OCI-LY7 (cell line): ENCODE measurements at regions not wholly inside any gene's neighbourhood (a gene's known extent, or its start where the extent isn't known, plus 50 kb on each side); places are given as distances from the start of the nearest gene placed in this dataset.

ENCODE experiments used
- CTCF ChIP-seq: fragments of 200-600 bp; sonication (generic); conservative IDR thresholded peaks from 2 replicates; pipeline ENCODE4 v1.5.1; 2014; ENCODE audit warnings: mild to moderate bottlenecking, antibody characterized with exemption, low read length, moderate library complexity, mixed read lengths
- EZH2phosphoT487 ChIP-seq: fragments of 200-600 bp; sonication (generic); IDR thresholded peaks from 2 replicates; pipeline ENCODE4 v1.6.1; 2018; ENCODE audit warnings: low read depth, borderline replicate concordance, mild to moderate bottlenecking, mixed run types, antibody characterized with exemption, low read length, moderate library complexity, mixed read lengths

GRCh38 chrX:39465906-39466305 is 631.9 kb downstream of the BCOR start:
- TF ChIP-seq CTCF, result no peak
- no peak for TF ChIP-seq EZH2phosphoT487
